ENCODE measurements at regions not wholly inside any gene's neighbourhood (a gene's known extent, or its start where the extent isn't known, plus 50 kb on each side); places are given as distances from the start of the nearest gene placed in this dataset.
"Not testable (repeated sequence)": the region's sequence is repeated elsewhere in the genome, so short reads cannot be mapped to it uniquely, and the experiment has no call there.

GRCh38 chr6:137640086-137640485, 145.9 kb upstream of the OLIG3 start:
- TF ChIP-seq ZNF274 (IDR thresholded peaks at IDR 0.05; ENCODE audit: low read depth, low read length), result no peak

GRCh38 chr6:137641474-137642077, 147.4 kb upstream of the OLIG3 start:
- no peak overlapping the region for H3K4me3 ChIP-seq (ENCODE audit: low read length)
- no peak for TF ChIP-seq ZNF274 (IDR thresholded peaks at IDR 0.05; ENCODE audit: low read depth, low read length)

More at GRCh38 chr6:137640086-137640485, 145.9 kb upstream of the OLIG3 start:
- H3K4me3 ChIP-seq (ENCODE audit: low read length), result no peak overlapping the region

- not testable (repeated sequence) for H3K4me3 ChIP-seq (ENCODE audit: low read length)
Observed at GRCh38 chr6:137643210-137643609, 149.0 kb upstream of the OLIG3 start.

GRCh38 chr6:137643644-137644043, 149.4 kb upstream of the OLIG3 start:
- not testable (repeated sequence) for H3K4me3 ChIP-seq (ENCODE audit: low read length)

GRCh38 chr6:137645850-137646249, 151.7 kb upstream of the OLIG3 start:
- no peak overlapping the region for H3K4me3 ChIP-seq (ENCODE audit: low read length)
- TF ChIP-seq ZNF274 (IDR thresholded peaks at IDR 0.05; ENCODE audit: low read depth, low read length), result no peak

GRCh38 chr6:137646484-137646883, 152.3 kb upstream of the OLIG3 start:
- H3K4me3 ChIP-seq (ENCODE audit: low read length), result no peak overlapping the region
- no peak for TF ChIP-seq ZNF274 (IDR thresholded peaks at IDR 0.05; ENCODE audit: low read depth, low read length)

GRCh38 chr6:137647762-137648447, 153.7 kb upstream of the OLIG3 start:
- H3K4me3 ChIP-seq (ENCODE audit: low read length), result no peak overlapping the region
- TF ChIP-seq ZNF274 (IDR thresholded peaks at IDR 0.05; ENCODE audit: low read depth, low read length), result no peak

GRCh38 chr6:137650720-137651119, 156.5 kb upstream of the OLIG3 start:
- TF ChIP-seq ZNF274 (IDR thresholded peaks at IDR 0.05; ENCODE audit: low read depth, low read length), result no peak
- no peak overlapping the region for H3K4me3 ChIP-seq (ENCODE audit: low read length)

GRCh38 chr6:137651178-137651577, 157.0 kb upstream of the OLIG3 start:
- no peak overlapping the region for H3K4me3 ChIP-seq (ENCODE audit: low read length)
- no peak for TF ChIP-seq ZNF274 (IDR thresholded peaks at IDR 0.05; ENCODE audit: low read depth, low read length)

- no peak for TF ChIP-seq ZNF274 (IDR thresholded peaks at IDR 0.05; ENCODE audit: low read depth, low read length)
- H3K4me3 ChIP-seq (ENCODE audit: low read length), result no peak overlapping the region
Observed at GRCh38 chr6:137651591-137652335, 157.6 kb upstream of the OLIG3 start.

GRCh38 chr6:137652961-137653705, 158.9 kb upstream of the OLIG3 start:
- TF ChIP-seq ZNF274 (IDR thresholded peaks at IDR 0.05; ENCODE audit: low read depth, low read length), result no peak

GRCh38 chr6:137653706-137654059, 159.5 kb upstream of the OLIG3 start:
- no peak for TF ChIP-seq ZNF274 (IDR thresholded peaks at IDR 0.05; ENCODE audit: low read depth, low read length)
- H3K4me3 ChIP-seq (ENCODE audit: low read length), result no peak overlapping the region

More at GRCh38 chr6:137652961-137653705, 158.9 kb upstream of the OLIG3 start:
- no peak overlapping the region for H3K4me3 ChIP-seq (ENCODE audit: low read length)

GRCh38 chr6:137654365-137654981, 160.3 kb upstream of the OLIG3 start:
- no peak overlapping the region for H3K4me3 ChIP-seq (ENCODE audit: low read length)
- TF ChIP-seq ZNF274 (IDR thresholded peaks at IDR 0.05; ENCODE audit: low read depth, low read length), result no peak

- TF ChIP-seq ZNF274 (IDR thresholded peaks at IDR 0.05; ENCODE audit: low read depth, low read length), result no peak
- no peak overlapping the region for H3K4me3 ChIP-seq (ENCODE audit: low read length)
Observed at GRCh38 chr6:137655291-137655690, 161.1 kb upstream of the OLIG3 start.

Data from GM08714 (cell line).